Epithelial cell of esophagus (primary cell): ENCODE measurements at regions not wholly inside any gene's neighbourhood (a gene's known extent, or its start where the extent isn't known, plus 50 kb on each side); places are given as distances from the start of the nearest gene placed in this dataset.

Source experiments
- DNase-seq: peaks from one replicate; pipeline ENCODE4 v3.0.0; 2010; ENCODE audit warnings: low read depth
- H3K4me3 ChIP-seq: 2 replicates; pipeline ENCODE4 v1.5.1; 2011; ENCODE audit warnings: mild to moderate bottlenecking, low read length, control low read depth
- TF ChIP-seq, protein P1 (sequence below): IDR thresholded peaks from 2 replicates; pipeline ENCODE4 v1.5.1; 2011; ENCODE audit warnings: low read depth, mild to moderate bottlenecking, low read length, control low read depth, inconsistent platforms; ENCODE audit not compliant: insufficient read depth; ENCODE audit errors: missing control alignments

- H3K4me3 ChIP-seq = no peak overlapping the region
- no peak for DNase-seq
- TF ChIP-seq, protein P1, sequence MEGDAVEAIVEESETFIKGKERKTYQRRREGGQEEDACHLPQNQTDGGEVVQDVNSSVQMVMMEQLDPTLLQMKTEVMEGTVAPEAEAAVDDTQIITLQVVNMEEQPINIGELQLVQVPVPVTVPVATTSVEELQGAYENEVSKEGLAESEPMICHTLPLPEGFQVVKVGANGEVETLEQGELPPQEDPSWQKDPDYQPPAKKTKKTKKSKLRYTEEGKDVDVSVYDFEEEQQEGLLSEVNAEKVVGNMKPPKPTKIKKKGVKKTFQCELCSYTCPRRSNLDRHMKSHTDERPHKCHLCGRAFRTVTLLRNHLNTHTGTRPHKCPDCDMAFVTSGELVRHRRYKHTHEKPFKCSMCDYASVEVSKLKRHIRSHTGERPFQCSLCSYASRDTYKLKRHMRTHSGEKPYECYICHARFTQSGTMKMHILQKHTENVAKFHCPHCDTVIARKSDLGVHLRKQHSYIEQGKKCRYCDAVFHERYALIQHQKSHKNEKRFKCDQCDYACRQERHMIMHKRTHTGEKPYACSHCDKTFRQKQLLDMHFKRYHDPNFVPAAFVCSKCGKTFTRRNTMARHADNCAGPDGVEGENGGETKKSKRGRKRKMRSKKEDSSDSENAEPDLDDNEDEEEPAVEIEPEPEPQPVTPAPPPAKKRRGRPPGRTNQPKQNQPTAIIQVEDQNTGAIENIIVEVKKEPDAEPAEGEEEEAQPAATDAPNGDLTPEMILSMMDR = no peak
These were observed 100.9 kb upstream of the APC start for GRCh38 chr5:112636751-112637150.

- TF ChIP-seq, protein P1 = no peak
- no peak overlapping the region for H3K4me3 ChIP-seq
- DNase-seq = no peak
These were observed 100.3 kb upstream of the APC start for GRCh38 chr5:112637343-112637742.

DNA sequence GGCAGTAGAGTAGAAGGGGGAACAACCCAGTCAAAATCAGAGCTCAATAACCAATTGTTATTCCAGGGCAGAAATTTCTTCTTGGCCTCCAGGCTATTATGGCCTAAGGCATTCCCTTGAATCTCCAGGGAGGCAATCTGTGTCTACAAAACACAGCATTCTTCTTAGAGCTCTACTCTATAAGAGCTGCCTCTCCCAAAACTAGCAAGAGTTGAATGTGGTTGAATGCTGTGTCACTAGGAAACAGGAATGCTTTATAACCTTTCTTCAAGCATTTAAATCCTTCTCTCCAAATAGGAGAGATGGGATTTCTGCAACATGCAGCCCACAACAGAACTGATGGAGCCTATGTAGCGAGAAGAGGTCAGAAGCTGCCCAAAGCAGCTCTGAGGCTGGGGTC lies 97.1 kb upstream of the APC start:
- no peak for DNase-seq
- no peak overlapping the region for H3K4me3 ChIP-seq
- TF ChIP-seq, protein P1 = no peak

DNA sequence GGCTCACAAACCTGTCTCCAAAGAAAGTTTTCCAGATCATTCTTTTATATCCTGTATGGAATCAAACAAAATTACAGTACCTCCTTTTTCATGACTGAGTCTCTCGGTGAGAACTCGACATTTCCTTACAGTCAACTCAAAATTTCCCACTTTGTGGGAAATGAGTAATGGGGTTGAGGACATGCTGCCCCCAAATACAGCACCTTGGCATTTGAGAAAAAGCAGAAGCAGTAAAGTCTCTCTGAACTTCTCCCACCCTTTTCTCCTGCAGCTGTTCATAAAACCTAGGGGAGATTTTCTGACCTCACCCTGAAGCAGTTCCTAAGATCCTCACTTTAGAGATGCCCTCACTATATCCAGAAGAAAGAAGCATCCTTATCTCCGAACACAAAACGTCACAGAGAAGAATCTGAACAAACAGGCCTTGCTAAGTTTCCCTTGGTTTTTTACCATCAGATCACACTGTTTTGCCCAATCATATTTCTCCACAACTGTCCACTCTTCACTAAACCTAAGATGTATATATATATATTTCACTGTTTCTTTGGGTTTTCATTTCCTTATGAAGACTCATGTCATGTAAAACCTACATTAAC lies 96.1 kb upstream of the APC start:
- no peak overlapping the region for H3K4me3 ChIP-seq
- DNase-seq = no peak
- TF ChIP-seq, protein P1 = no peak

DNA sequence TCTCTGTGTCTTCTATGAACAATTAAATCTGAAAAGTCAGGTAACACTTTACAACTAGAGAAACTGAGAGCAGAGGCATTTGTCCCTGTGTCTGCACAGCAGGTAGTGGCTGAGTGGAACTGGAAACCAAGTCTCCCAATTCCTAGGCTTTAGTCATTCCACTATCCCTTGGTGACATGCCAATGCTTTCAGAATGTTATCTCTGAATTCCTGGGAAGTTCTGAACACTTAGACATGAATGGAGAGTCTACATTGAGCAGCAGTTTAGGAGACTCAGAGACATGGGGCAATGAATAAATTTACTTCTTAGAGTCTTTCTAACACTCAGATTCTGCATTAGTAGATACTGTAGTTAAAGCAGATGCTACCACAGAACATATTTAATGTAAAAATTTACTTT lies 94.8 kb upstream of the APC start:
- no peak overlapping the region for H3K4me3 ChIP-seq
- TF ChIP-seq, protein P1 = no peak
- DNase-seq = no peak

DNA sequence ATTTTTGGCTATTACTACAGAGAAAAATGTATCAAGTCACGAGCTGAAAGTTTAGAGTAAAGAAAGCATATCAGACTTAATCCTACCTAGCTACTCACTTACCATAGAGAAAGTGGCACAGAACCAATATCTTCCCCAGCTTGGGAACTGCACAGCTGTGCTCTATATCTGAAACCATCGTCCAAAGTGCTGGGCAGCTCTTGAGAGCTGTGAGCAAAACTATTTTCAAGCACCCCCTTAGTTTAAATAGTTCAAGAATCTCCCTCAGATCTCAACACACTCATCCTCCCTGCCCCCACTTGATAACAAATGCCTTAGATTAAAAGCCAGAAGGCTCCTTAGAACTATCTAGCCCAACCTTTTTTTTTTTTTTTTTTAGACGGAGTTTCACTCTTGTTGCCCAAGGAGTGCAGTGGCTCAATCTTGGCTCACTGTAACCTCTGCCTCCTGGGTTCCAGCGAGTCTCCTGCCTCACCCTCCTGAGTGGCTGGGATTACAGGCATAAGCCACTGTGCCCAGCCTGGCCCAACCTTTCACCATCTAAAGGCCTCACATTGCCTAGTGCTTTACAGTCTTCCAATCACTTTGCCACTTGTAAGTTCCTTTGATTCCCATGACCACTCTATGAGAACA lies 94.2 kb upstream of the APC start:
- no peak for DNase-seq
- H3K4me3 ChIP-seq = no peak overlapping the region
- TF ChIP-seq, protein P1 = no peak
